ENCODE measurements at regions not wholly inside any gene's neighbourhood (a gene's known extent, or its start where the extent isn't known, plus 50 kb on each side); places are given as distances from the start of the nearest gene placed in this dataset.

DNA sequence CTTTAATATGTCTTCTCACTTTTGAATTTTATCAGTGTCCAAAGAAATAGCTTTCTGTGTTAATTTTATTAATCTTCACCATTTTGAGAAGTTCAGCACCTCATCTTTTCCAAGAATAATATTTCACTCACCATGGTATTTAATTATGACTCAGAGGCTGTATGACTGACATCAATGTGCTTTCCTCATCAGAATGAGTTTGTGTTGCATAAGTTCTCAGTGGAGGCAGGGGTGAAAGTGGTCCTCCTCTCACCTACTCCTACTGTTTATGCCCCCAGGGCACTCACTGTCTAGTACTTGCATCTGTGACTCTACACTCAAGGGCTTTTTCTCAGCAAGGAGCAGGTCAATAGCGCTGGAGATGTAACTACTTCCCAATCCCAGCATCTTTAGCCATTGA, 905.3 kb upstream of the INTU start:
- no peak for DNase-seq (ENCODE audit: low spot score in 2 of 2, unreplicated experiment in 2 of 2)
- H3K9me3 Mint-ChIP-seq, result no peaks in the 10 kb centered on the region
- peaks cover 9% of the 10 kb centered on the region for H3K4me1 Mint-ChIP-seq
- H3K27ac Mint-ChIP-seq, result no peak overlapping the region
- no peak overlapping the region for H3K4me3 Mint-ChIP-seq
- H3K27me3 Mint-ChIP-seq (ENCODE audit: low read depth), result no peaks in the 10 kb centered on the region
- TF ChIP-seq, protein P1, sequence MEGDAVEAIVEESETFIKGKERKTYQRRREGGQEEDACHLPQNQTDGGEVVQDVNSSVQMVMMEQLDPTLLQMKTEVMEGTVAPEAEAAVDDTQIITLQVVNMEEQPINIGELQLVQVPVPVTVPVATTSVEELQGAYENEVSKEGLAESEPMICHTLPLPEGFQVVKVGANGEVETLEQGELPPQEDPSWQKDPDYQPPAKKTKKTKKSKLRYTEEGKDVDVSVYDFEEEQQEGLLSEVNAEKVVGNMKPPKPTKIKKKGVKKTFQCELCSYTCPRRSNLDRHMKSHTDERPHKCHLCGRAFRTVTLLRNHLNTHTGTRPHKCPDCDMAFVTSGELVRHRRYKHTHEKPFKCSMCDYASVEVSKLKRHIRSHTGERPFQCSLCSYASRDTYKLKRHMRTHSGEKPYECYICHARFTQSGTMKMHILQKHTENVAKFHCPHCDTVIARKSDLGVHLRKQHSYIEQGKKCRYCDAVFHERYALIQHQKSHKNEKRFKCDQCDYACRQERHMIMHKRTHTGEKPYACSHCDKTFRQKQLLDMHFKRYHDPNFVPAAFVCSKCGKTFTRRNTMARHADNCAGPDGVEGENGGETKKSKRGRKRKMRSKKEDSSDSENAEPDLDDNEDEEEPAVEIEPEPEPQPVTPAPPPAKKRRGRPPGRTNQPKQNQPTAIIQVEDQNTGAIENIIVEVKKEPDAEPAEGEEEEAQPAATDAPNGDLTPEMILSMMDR (IDR thresholded peaks at IDR 0.05; ENCODE audit: unreplicated experiment), result no peak
- no peaks in the 10 kb centered on the region for H3K36me3 Mint-ChIP-seq

DNA sequence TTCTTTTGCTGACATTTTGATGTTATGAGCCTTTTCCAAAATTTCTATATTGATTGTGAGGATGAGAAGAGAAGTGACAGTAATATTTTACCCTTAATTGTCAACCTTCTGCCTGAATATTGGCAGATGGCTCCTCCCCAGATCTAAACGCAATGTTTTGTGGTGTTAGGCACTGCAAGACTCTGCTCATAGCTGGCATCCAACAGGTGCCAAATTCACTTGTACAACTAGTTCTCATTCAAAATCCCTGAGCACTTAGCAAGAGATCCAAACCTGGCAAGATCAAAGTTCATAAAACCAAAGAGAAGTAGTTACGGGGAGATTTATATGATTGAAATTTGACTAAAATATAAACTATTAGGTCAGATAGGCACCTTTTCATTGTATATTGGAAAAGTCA, 901.7 kb upstream of the INTU start:
- Mint-ChIP-seq H3K27me3 (ENCODE audit: low read depth) (no peaks in the 10 kb centered on the region), H3K27ac (no peak overlapping the region), H3K9me3 (no peaks in the 10 kb centered on the region), H3K36me3 (no peaks in the 10 kb centered on the region), H3K4me3 (no peak overlapping the region), H3K4me1 (no peaks in the 10 kb centered on the region)
- TF ChIP-seq, protein P1 (IDR thresholded peaks at IDR 0.05; ENCODE audit: unreplicated experiment), result no peak
- no peak for DNase-seq (ENCODE audit: low spot score in 2 of 2, unreplicated experiment in 2 of 2)

DNA sequence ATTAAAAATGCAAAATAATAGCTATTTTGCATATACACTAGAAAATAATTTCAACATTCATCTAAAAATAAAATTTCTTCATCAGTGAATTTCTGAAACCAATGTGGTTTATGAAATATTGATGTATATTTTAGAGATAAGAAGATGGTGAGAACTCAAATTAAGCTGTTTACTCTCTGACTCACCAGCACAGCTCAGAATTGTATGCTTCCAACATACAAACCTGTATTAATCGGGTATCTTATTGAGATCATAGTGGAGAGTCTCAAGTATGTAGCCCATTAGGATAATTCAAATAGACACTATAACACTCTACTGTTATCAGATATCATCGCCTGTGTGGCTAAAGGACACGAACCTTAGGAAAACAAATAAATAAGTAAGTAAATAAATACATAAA, 899.5 kb upstream of the INTU start:
- Mint-ChIP-seq H3K27ac (no peak overlapping the region), H3K4me1 (peaks cover 8% of the 10 kb centered on the region), H3K9me3 (no peaks in the 10 kb centered on the region), H3K27me3 (ENCODE audit: low read depth) (no peaks in the 10 kb centered on the region), H3K4me3 (no peak overlapping the region), H3K36me3 (no peaks in the 10 kb centered on the region)
- DNase-seq (ENCODE audit: low spot score in 2 of 2, unreplicated experiment in 2 of 2), result no peak
- TF ChIP-seq, protein P1 (IDR thresholded peaks at IDR 0.05; ENCODE audit: unreplicated experiment), result no peak

DNA sequence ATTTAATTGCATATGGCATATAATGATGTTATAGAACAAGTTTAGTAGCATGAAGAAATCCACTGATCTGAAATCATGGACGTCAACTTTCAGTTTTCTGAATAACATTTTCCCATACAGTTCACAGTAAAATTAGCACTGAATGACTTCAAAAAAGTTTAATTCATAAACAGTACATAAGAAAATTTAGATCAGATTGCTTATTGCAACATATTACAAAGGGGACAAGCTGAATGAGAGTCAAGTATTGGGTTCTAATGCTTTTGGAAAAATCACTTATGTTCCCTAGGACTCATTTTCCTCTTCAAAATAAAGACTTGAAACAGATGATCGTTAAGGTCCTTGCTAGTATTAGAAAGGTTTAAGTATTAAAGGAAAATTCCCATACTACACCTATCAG, 898.3 kb upstream of the INTU start:
- Mint-ChIP-seq H3K27ac (no peak overlapping the region), H3K36me3 (no peaks in the 10 kb centered on the region), H3K27me3 (ENCODE audit: low read depth) (no peaks in the 10 kb centered on the region), H3K9me3 (no peaks in the 10 kb centered on the region), H3K4me3 (no peak overlapping the region), H3K4me1 (peaks cover 14% of the 10 kb centered on the region)
- TF ChIP-seq, protein P1 (IDR thresholded peaks at IDR 0.05; ENCODE audit: unreplicated experiment), result no peak
- DNase-seq (ENCODE audit: low spot score in 2 of 2, unreplicated experiment in 2 of 2), result no peak

DNA sequence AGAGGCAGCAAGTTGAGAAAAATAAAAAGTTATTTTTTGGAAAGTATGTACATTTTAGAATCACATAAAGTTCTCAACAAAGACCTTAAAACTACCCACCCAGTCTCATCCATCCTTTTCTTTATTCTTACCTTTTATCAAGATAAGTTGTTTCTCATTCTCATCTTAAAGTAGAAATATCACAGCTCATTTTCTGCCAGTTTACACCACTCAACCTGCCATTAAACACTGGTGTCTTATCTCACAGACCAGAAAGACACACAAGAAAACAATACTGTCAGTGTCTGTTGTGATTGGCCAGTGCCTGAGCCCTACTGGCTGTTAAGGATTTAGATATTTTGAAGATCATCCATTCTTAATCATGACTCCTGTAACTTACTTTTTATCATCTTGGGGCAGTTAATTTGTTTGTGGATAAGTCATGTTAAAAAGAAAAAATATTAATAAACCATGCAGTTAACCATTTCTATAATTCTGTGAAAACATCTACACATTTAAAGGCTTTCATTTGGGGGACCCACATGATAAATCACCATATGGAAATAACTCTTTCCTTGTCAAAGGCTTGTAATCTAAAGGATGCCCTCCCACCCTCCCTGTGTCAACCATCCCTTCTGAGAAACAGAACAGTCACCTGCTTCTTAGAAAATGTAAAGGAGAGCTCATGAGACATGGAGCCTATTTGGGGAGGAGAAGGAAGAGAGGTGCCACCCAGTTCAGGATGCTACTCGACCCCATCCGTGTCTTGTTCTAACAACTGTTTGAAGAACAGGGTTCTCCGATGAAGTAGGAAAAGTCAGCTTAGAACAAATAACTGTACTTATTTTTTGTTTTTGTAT, 897.2 kb upstream of the INTU start:
- H3K4me1 Mint-ChIP-seq, result peaks cover 15% of the 10 kb centered on the region
- H3K27me3 Mint-ChIP-seq (ENCODE audit: low read depth), result no peaks in the 10 kb centered on the region
- H3K9me3 Mint-ChIP-seq, result no peaks in the 10 kb centered on the region
- H3K36me3 Mint-ChIP-seq, result no peaks in the 10 kb centered on the region
- TF ChIP-seq, protein P1 (IDR thresholded peaks at IDR 0.05; ENCODE audit: unreplicated experiment), result no peak
- no peak overlapping the region for H3K4me3 Mint-ChIP-seq
- no peak for DNase-seq (ENCODE audit: low spot score in 2 of 2, unreplicated experiment in 2 of 2)
- H3K27ac Mint-ChIP-seq, result no peak overlapping the region
